IPS-18a (cell line): ENCODE measurements at regions not wholly inside any gene's neighbourhood (a gene's known extent, or its start where the extent isn't known, plus 50 kb on each side); places are given as distances from the start of the nearest gene placed in this dataset.
"Not testable (repeated sequence)": the region's sequence is repeated elsewhere in the genome, so short reads cannot be mapped to it uniquely, and the experiment has no call there.

Experiments used
- H3K27ac ChIP-seq: one replicate; pipeline ENCODE4 v1.5.1; 2013; ENCODE audit warnings: low read length
- H3K27me3 ChIP-seq: one replicate; pipeline ENCODE4 v1.6.1; 2013; ENCODE audit warnings: mild to moderate bottlenecking, low read length; ENCODE audit not compliant: control insufficient read depth, insufficient read depth
- H3K36me3 ChIP-seq: one replicate; pipeline ENCODE4 v1.6.1; 2013; ENCODE audit warnings: low read depth, low read length; ENCODE audit not compliant: control insufficient read depth
- H3K4me1 ChIP-seq: one replicate; pipeline ENCODE4 v1.6.1; 2013; ENCODE audit warnings: low read depth, low read length; ENCODE audit not compliant: control insufficient read depth
- H3K4me3 ChIP-seq: one replicate; pipeline ENCODE4 v1.5.1; 2013; ENCODE audit warnings: low read length
- H3K9ac ChIP-seq: one replicate; pipeline ENCODE4 v1.6.1; 2013; ENCODE audit warnings: mild to moderate bottlenecking, low read length, moderate library complexity
- H3K9me3 ChIP-seq: one replicate; pipeline ENCODE4 v1.6.1; 2013; ENCODE audit warnings: low read depth, low read length; ENCODE audit not compliant: control insufficient read depth

DNA sequence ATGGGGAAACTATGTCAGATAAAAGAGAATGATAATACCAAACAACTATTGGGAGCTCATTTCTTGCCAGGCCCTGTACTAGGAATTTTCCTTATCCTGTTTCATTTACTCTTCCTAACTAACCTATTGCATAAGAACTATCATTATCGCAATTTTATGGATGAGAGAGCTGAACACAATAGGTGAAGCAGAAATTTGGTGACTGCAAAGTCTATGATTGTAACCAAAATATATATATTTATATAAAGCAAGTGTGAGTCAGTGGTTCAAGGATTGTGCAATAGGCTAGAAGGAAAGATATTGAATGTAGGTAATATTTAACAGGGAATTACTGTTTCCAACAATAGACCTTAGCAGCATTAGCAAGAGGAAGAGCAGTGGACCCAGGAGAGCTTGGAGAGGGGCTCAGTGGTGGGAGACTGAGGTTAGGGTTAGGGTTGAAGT lies 181.1 kb upstream of the TENT5A start:
- Histone ChIP-seq H3K9ac (no peak overlapping the region), H3K27ac (no peak overlapping the region), H3K9me3 (no peaks in the 10 kb centered on the region), H3K36me3 (no peaks in the 10 kb centered on the region), H3K4me1 (no peaks in the 10 kb centered on the region), H3K27me3 (no peaks in the 10 kb centered on the region), H3K4me3 (no peak overlapping the region)

DNA sequence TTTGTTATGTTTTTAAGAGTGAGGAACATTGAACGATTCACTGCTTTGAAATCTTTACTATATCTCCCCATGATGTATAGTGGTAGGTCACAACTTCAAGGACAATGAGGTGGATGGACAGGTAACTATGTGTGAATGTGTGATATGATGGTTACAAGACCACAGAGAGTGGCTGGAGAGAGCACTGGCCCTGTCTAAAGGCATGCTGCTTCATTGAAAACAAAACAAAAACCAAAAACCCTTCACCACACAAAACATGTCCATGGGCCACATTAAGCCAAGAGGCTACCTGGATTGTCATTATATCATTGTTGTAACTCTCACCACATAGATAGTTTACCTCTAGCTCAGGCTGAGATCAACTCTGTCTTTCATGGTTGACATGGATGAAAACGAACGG lies 180.6 kb upstream of the TENT5A start:
- no peaks in the 10 kb centered on the region for H3K9me3 ChIP-seq
- H3K4me1 ChIP-seq = no peaks in the 10 kb centered on the region
- H3K36me3 ChIP-seq = no peaks in the 10 kb centered on the region
- H3K27ac ChIP-seq = no peak overlapping the region
- no peaks in the 10 kb centered on the region for H3K27me3 ChIP-seq
- no peak overlapping the region for H3K4me3 ChIP-seq
- H3K9ac ChIP-seq = no peak overlapping the region

DNA sequence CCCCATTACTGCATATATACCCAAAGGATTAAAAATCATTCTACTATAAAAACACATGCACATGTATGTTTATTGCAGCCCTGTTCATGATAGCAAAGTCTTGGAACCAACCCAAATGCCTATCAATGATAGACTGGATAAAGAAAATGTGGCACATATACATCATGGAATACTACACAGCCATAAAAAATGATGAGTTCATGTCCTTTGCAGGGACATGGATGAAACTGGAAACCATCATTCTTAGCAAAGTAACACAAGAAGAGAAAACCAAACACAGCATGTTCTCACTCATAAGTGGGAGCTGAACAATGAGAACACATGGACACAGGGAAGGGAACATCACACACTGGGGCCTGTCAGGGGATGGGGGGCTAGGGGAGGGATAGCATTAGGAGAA lies 180.0 kb upstream of the TENT5A start:
- not testable (repeated sequence) for H3K4me3 ChIP-seq, H3K9ac ChIP-seq, H3K27me3 ChIP-seq, H3K4me1 ChIP-seq, H3K9me3 ChIP-seq, H3K27ac ChIP-seq, H3K36me3 ChIP-seq

DNA sequence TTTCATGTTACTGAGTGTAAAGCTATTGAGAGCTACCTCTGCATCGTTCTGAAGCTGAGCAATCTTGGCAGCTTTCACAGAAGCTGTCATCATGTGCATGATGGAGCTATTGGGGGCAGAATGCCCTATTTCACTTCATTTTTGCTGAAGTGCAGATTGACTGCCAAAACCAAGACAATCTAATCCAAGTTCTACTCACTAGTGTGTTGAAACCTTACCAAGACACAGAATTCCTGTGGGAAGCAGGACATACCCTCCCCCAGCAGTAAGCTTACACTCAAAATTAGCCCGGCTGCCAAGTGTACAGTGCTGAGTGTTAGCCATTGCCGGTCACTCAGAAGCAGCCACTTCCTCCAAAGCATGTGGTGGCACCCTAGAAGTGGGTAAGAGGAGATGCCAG lies 177.3 kb upstream of the TENT5A start:
- Histone ChIP-seq H3K27me3 (no peaks in the 10 kb centered on the region), H3K9me3 (no peaks in the 10 kb centered on the region), H3K36me3 (no peaks in the 10 kb centered on the region), H3K4me1 (no peaks in the 10 kb centered on the region), H3K9ac (no peak overlapping the region), H3K27ac (no peak overlapping the region), H3K4me3 (no peak overlapping the region)

DNA sequence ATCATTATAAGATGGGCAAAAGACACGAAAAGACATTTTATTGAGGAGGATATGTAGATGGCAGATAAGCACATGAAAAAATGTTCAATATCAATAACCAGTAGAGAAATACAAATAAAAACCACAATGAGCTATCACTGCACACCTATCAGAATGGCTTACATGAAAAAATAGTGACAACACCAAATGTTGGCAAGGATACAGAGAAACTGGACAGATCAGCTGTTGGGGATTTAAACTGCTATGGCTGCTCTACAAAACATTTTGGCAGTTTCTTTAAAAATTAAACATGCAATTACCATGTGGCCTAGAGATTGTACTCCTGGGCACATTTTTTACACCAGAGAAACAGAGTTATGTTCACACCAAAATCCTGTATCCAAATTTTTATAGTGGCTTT lies 172.7 kb upstream of the TENT5A start:
- Histone ChIP-seq H3K27me3 (no peaks in the 10 kb centered on the region), H3K27ac (no peak overlapping the region), H3K4me3 (no peak overlapping the region), H3K36me3 (no peaks in the 10 kb centered on the region), H3K9me3 (no peaks in the 10 kb centered on the region), H3K9ac (no peak overlapping the region), H3K4me1 (no peaks in the 10 kb centered on the region)

DNA sequence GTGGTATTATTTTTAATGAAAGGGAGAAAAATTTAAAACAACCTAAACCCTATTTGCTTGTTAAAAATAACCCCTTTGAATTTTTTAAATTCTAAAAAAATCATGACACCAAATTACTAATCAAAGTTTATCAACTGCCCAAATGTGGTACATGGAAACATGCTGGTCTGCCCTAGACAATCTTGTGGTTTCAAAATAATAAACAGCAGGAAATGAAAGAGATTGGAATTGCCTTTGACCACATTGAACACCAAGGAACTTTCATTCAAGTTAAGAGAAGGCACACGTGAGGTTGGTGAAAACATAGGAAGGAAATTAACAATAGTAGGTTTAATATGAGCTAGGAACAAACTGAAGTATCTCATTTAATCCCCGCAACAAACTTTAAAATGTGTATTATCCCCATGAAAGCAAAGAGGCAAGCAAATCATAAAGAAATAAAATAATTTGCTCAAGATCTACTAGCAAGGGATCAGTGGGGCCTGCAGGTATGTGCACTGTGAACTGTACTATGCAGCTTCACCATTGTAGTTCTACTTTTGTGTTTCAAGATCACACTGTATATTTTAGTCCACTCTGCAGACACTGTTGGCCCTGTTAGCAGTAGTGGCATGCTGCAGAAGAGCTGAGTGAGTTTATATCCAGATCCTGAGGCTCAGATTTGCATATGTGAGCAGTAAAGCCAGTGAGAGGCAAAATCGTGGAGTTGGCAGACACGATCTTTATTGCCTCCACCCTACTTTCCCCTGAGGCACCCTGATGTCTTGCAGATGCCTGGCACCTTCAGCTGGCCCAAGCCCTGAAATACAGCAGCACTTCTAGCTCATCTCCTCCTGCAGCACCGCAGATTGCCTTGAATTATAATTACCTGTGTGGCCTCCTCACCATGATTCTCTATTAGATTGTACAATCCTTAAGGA lies 157.8 kb upstream of the TENT5A start:
- H3K27ac ChIP-seq = no peak overlapping the region
- no peaks in the 10 kb centered on the region for H3K36me3 ChIP-seq
- no peaks in the 10 kb centered on the region for H3K27me3 ChIP-seq

DNA sequence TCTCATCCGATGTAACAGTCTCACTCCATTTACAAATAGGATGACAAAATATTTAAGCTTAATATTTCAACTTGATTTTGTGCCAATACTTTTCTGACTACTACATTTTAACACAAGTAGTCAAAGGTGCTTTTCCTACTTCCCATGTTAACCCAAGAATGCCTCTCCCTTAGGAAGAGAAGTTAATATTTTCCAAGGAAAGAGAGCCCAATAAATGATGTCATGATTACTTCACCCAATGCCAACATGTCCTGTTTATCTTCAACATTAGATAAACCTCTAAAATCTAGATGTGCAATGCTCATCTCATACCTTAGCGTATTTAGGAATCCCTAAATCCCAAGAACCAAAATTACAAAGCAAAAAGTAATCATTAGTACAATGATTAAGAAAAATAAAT lies 156.7 kb upstream of the TENT5A start:
- H3K4me1 ChIP-seq = peaks cover 7% of the 10 kb centered on the region
- no peak overlapping the region for H3K27ac ChIP-seq
- no peaks in the 10 kb centered on the region for H3K27me3 ChIP-seq
- H3K9me3 ChIP-seq = no peaks in the 10 kb centered on the region
- H3K4me3 ChIP-seq = no peak overlapping the region
- no peaks in the 10 kb centered on the region for H3K36me3 ChIP-seq
- H3K9ac ChIP-seq = no peak overlapping the region

More for the DNA sequence above, 157.8 kb upstream of the TENT5A start:
- Histone ChIP-seq H3K9me3 (no peaks in the 10 kb centered on the region), H3K9ac (no peak overlapping the region), H3K4me3 (no peak overlapping the region), H3K4me1 (peaks cover 7% of the 10 kb centered on the region)

DNA sequence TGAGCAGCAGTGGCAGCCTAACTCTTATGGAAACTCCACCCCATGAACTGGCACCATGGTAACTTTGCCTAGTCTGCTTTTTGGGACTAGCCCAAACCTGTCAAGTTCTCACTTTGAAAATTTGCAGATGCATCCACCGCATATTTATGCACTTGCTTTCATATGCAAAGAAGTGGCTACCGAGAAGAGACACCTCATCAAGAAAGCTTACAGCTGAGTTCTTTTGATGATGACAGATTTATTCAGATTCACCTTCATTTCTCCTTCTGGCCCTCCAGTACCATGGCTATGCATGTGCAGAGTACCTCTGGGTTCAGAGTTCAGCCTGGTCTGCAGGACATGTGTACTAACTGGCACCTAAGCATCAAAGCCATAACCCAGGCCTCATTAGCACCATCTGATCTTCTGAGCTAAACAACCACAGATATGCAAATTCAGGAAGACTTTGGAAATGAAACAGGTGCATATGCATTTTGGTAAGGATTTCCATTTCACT lies 154.3 kb upstream of the TENT5A start:
- Histone ChIP-seq H3K27ac (no peak overlapping the region), H3K9ac (no peak overlapping the region), H3K9me3 (no peaks in the 10 kb centered on the region), H3K4me3 (no peak overlapping the region), H3K4me1 (peaks cover 7% of the 10 kb centered on the region), H3K36me3 (no peaks in the 10 kb centered on the region), H3K27me3 (no peaks in the 10 kb centered on the region)

DNA sequence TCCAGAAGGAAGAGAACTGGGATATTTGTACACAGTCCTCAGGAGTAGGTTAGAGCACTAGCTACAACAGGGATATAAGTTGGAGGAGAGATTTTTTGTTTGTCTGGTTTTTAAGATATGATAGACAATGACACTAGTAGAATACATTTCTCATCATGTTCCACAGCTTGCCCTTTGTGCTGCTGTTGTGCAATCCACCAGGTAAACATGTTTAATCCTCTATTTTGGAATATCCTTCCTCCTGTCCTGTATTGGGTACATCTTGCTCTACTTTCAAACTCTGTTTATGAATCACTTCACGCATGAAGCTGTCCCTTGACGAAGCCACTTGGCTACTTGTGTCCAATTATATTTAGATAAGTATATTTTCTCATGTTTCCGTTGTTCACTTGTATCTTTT lies 153.6 kb upstream of the TENT5A start:
- Histone ChIP-seq H3K27ac (no peak overlapping the region), H3K4me1 (peaks cover 7% of the 10 kb centered on the region), H3K4me3 (no peak overlapping the region), H3K36me3 (no peaks in the 10 kb centered on the region), H3K9me3 (no peaks in the 10 kb centered on the region), H3K27me3 (no peaks in the 10 kb centered on the region), H3K9ac (no peak overlapping the region)

DNA sequence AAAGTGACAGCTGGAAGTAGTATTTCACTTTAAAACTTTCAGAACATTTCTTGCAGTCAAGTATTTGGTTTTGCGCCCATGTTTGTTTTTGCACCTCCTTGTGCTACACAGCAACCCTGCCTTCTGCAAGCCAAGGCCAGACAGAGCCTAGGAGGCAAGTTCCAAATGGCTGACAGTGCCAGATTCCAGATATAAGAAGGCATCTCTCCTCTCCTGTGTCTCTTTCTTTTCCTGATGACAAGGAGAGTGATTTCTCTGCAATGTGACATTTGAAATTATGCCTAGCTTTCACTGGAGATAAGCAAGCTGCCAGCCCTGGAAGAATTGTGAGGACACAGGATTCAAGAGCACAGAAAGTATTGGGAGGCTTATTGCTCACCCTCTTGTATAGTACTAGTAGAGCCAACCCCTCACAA lies 149.1 kb upstream of the TENT5A start:
- Histone ChIP-seq H3K9ac (no peak overlapping the region), H3K4me1 (peaks cover 6% of the 10 kb centered on the region), H3K9me3 (no peaks in the 10 kb centered on the region), H3K36me3 (no peaks in the 10 kb centered on the region), H3K4me3 (no peak overlapping the region), H3K27me3 (no peaks in the 10 kb centered on the region), H3K27ac (no peak overlapping the region)

DNA sequence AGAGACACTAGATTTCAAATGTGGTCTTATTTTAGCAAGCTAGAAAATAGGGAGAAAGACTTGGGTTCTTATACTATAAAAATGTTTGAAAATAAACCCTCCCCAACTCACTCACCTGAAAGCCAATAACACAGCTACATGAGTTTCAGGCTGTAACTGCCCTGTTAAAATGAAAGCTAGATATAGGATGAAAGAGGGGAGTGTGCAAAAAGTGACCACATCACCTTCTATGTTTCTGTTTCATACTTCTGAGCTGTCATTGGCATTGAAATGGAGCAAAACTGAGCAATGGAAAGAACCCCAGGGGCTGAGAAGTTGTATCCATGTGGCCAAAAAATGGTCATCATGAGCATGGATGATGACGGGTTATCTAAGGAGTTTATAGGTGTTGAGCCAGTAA lies 148.1 kb upstream of the TENT5A start:
- Histone ChIP-seq H3K27ac (no peak overlapping the region), H3K4me3 (no peak overlapping the region), H3K36me3 (no peaks in the 10 kb centered on the region), H3K27me3 (no peaks in the 10 kb centered on the region), H3K4me1 (peaks cover 4% of the 10 kb centered on the region), H3K9ac (no peak overlapping the region), H3K9me3 (no peaks in the 10 kb centered on the region)

DNA sequence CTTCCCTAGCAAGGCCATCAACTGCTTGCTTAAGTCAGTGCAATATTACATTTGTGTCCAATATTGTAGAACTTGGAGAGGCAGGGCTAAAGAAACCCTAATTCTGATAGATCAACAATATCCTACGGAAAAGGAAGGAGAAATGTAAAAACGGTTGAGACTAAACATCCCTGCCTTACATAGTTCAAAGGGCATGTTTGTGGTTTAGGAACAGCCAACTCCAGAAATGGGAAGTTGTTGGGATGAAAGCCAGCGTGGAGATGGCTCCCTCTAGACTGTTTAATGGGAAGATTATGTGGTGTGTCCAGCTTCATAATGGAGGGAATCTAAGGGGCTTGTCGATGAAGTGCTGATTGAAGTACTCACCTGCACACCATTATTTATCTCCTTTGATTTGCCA lies 145.3 kb upstream of the TENT5A start:
- H3K4me1 ChIP-seq = peaks cover 4% of the 10 kb centered on the region
- no peak overlapping the region for H3K9ac ChIP-seq
- H3K36me3 ChIP-seq = no peaks in the 10 kb centered on the region
- H3K9me3 ChIP-seq = no peaks in the 10 kb centered on the region
- no peaks in the 10 kb centered on the region for H3K27me3 ChIP-seq
- H3K27ac ChIP-seq = no peak overlapping the region
- no peak overlapping the region for H3K4me3 ChIP-seq
